CD4-positive, alpha-beta T cell treated with Interferon gamma for 1 hour (primary cell): ENCODE measurements at regions not wholly inside any gene's neighbourhood (a gene's known extent, or its start where the extent isn't known, plus 50 kb on each side); places are given as distances from the start of the nearest gene placed in this dataset.

Experiments
- DNase-seq: peaks from one replicate; pipeline ENCODE4 v3.0.0-alpha.2; 2020

DNA sequence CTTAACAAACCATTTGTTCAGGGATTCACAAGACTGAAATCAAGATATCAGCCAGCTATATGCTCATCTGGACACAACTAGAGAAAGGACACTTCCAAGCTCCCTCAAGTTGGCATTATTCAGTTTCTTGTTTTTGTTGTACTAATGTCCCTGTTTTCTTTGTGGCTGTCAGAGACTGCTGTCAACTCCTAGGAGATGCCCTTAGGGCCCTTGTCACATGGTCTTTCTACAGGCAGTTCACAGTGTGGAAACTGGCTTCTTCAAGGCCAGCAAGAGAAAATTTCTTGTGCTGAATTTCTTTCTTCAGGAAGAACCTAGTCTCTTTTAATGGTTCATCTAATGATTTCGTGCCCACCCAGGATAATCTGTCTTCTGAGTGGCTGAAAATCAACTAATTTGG, 677.2 kb upstream of the MAN1A1 start:
- no peak for DNase-seq

DNA sequence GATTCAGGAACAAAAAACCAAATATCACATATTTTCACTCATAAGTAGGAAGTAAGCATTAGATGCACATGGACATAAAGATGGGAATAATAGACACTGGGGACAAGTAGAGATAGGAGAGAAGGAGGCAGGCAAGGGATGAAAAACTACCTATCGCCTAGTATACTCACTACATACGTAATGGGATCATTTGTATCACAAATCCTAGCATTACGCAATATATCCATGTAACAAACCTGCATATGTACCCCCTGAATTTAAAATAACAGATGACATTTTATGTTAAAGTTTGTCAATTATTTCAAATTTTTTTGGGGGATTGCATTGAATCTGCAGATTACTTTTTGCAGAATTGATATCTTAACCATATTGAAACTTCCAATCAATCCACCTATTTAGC, 660.5 kb upstream of the MAN1A1 start:
- DNase-seq: no peak

DNA sequence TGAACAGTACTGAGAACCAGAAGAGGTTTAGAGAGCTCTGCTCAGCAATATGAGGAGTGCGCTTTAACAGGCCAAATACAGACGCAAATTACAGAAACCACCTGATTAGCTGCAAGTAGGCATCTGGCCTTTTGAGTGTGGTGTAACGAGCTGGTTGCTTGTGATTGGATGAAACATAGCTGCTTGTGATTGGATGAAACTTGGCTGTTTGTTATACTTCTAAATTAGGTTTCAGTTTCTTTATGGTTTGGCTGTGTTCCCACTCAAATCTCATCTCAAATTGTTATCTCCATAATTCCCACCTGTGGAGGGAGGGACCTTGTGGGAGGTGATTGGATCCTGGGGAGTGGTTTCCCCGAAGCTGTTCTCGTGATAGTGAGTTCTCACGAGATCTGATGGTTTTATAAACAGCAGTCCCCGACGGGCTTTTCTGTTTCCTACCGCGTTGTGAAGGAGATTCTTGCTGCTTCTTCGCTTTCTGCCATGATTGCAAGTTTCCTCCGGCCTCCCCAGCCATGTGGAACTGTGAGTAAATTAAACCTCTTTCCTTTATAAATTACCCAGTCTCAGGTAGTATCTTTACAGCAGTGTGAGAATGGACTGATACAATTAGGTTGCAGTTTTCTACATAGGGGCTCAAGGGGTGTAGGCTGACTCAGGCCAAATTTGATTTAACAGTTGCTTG, 655.9 kb upstream of the MAN1A1 start:
- DNase-seq: no peak

DNA sequence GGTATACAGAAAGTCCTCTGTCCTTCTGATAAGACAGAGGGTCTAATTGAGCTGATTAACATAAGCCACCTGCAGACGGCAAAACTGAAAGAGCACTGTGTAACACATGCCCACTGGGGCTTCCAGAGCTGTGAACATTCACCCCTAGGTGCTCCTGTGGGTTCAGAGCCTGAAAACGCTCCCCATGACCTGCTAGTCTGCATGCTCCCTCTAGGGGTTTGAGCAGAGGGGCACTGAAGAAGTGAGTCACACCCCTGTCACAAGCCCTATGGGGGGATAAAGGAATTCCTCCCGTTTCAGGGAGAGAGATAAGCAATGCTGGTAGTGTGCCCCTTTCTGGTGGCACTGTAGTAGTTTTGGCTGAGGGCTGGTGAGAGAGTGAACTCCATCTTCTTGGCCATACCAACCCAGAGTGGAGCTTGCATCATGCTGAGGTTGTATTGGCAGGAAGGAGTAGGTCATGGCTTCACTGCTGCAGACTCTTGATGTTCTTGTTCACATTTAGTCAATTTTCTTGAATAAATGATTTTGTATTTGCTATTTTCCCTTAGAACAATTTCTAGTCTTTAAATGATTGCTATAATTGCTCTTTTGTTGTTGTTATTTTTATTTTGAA, 637.5 kb upstream of the MAN1A1 start:
- no peak for DNase-seq

DNA sequence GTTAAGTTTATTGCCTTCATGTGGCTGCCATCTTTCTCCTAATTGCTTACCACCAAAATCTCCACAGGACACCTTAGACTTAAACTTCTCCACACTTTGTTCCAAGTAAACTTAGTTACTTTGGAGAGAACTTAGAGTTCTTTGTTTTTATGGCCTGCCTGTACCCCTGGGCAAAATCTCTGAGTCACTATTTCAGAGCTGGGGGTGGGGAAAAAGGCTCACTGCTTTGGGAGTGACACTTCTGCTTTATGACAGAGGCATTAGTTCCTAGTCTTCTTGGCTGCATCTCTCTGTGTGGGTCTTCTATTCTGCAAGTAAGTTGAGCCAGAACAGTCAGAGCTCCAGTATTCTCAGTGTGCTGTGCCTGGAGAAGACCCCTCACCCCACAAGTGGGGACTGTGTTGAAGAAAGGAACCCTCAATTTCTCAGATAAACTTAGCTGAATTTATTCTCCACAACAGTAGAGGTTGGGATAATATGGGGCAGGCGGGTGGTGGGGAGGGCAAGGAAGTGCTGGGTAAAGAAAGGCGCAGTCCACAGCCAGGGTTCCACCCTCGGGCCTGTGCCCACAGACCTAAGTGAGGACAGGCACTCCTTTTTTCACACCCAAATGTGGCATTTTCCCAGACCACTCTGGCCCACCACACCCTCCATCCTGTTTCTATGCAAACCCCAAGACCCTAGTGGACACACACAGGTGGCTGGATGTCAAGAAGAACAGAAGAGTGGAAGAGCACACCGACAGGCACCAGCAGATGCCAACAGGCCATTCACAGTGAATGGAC, 636.6 kb upstream of the MAN1A1 start:
- no peak for DNase-seq

DNA sequence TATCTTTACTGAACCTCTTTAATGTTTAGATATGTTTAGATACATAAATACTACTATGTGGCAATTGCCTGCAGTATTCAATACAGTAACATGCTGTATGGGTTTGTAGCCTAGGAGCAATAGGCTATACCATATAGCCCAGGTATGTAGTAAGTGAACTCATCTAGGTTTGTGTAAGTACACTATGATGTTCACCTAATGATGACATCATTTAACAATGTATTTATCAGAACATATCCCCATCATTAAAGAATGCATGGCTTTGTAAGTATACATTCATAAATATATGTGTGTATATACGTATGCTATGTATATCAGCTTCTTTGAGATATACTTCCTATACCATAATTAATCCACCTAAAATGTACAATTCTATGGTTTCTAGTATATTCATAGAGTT, 631.2 kb upstream of the MAN1A1 start:
- DNase-seq: no peak

DNA sequence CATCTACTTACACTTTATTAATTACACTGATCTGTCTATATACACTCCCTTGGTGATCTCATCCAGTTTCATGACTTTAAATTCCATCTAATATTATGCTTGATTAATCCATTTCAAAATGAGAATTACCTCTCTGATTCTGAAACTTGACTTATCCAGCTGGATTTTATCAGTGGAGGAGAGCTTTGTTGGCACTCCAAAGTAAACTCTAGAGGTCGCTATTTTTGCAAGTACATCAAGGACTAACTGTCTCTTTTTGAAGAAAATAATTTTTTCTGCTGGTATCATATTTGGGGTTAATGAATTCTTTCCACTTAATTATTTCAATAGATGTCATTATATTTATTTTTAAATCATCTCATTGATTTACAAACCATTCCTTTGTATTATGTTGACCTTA, 630.3 kb upstream of the MAN1A1 start:
- DNase-seq: no peak

DNA sequence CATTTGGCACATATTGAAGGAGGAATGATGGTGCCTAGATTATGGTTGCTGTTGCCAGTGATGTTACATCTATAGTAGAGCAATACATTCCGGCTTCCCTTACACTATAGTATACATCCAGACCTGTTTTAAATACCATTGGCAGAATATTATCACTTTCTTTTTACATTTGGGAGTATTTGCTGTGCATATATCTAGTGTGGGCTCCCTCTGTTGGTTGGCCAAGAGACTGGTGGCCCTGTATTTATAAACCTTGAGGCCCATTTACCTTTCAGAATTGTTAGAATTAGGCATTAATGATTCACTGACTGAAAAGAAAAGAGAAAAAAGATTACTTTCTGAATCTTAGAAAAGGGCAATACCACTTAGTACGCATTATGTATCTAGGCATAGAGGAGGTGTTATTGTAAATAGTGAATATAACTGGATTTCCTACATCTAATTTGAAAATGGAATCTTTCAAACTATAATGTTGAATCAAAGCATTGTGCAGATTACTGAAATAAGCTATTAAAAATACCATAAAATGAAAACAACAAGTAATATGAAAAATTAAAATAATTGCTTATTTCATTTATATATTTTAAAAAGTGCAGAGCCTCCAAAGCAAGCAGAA, 628.8 kb upstream of the MAN1A1 start:
- DNase-seq: no peak

DNA sequence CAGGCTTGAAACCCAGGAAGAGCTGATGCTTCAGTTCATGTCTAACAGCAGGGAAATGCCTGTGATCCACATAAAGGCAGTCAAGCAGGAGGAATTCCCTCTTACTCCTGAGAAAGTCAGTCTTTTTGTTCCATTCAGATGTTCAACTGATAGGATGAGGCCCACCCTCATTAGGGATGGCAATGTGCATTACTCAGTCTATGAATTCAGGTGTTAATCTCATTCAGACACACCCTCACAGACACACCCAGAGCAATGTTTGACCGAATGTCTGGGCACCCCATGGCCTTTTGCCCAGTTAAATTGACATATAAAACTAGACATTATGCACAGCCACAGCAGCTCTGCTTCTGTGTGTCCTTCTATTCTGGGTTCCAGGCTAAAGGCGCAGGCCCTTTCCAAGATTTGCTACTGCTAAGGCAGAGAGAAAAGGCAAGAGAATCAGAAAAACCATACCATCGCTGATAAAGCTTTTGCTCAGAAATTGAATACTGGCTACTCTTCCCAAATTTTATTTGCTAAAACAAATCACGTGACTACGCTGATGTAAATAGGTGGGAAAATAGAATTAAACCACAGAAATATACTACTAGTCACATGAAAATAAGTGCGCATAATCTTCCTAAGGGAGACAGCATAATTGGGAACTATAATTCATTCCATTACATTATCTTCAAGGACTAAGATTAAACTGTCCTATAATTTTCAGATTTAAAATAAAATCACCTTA, 625.0 kb upstream of the MAN1A1 start:
- no peak for DNase-seq

DNA sequence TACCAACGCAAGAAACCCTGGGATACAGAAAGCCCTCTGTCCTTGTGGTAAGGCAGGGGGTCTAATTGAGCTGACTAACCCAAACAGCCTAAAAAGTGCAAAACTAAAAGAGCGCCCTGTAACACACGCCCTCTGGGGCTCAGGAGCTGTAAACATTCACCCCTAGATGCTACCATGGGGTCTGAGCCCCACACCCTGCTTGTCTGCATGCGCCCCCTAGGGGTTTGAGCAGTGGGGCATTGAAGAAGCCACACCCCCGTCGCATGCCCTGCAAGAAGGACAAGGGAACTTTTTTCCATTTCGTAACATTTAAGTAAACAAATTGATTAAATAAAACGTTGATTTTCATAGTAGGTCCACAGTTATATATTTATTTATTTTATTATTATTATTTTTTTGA, 616.9 kb upstream of the MAN1A1 start:
- DNase-seq: no peak

DNA sequence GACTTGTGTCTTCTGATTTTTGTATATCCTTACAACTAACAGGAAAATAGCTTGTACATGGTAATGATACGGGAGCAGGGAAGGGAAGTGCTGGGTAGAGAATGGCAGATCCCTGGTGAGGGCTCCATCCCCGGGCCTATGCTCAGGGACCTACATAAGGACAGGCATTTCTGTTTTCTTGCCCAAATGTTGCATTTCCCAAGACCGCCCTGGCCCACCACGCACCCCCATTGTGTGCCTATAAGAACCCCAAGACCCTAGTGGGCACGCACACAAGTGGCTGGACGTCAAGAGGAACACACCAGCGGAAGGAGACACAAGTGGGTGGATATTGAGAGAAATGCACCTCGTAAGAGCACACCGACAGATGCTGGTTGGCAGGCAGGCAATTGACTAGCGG, 616.3 kb upstream of the MAN1A1 start:
- no peak for DNase-seq

DNA sequence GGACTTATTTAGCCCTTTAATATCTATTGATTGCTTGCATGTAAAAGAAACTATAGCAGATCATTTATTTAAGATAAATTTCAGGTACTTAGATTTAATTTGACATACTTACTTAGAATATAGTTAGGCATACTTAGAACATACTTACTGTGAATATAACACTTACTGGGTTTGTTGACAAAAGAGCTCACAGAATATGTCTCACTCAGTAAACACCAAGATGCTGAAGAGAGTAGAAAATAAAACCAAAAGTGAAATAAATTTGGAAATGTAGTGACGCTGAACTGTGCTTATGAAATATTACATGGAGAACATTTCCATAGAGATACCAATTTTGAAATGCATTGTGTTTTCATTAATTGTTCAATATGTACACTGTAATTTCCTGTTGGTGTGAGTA, 615.4 kb upstream of the MAN1A1 start:
- no peak for DNase-seq

DNA sequence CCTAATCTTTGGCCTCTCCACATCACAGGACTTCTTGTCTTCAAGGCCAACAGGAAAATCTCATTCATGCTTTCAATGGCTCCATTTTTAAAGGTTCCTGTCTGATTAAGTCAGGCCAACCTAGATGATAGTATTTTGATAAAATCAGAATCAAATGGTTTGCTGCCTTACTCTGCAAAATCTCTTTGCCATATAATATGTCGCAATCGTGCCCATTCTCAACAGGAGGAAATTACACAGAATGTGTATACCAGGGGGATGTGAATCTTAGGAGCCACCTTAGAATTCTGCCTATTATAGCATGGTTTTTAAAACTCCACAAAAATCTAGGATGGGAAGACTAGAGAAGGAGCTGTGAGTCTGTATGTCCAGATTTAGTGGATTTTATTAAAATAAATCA, 612.9 kb upstream of the MAN1A1 start:
- no peak for DNase-seq

DNA sequence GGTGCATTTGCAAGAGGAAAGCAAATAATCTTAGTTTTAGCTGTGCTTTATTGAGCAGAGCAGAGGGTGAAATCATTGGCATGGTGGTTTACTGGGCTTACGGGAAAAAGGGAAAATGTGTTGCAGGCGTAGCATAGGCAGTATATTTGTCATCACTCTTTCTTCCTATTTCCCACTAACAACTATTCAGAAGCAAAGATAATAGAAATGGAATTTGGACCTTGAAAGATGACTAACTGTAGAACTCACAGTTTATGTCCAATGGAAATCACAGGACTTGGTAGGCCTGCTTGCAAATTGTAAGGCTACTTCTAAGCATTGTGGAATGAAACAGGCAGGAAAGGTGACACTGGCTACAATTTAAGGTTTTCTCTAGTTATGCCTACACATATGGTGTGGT, 611.9 kb upstream of the MAN1A1 start:
- DNase-seq: no peak

DNA sequence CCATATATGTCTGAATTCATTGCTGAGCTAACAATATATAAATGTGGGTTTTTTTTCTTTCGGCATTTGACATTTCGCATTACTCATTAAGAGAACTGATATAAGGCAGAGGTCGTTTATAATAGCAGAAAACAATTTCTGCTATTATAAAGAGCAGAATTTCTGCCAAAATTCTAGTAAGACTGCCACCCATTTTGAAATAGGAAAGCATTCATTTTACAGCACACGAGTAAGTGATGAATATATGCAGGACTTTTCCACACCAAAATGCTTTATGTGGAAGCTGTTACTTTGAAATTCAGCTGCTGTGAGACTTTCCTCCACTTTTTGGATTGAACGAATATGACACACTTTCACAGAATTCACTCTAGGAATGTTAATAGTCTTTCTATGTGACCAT, 610.9 kb upstream of the MAN1A1 start:
- DNase-seq: no peak

DNA sequence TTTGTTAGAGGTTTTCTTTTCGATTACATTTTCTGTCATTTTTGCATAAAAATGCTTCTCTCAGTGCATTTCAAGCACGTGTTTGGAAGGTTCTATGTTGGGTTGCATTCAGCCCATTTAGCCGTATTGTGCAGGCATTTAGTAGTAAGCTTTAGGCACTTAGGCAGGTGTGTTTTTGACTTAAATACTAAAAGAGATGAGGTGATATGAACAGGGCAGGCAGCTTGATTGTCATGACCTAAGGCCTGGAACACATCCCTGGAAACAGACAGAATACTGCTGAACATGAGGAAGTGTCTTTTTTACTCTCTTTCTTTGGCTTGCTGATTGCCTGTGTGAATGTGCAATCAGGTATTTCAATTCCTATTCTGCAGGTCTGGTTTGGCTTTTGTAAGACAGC, 610.5 kb upstream of the MAN1A1 start:
- DNase-seq: no peak

DNA sequence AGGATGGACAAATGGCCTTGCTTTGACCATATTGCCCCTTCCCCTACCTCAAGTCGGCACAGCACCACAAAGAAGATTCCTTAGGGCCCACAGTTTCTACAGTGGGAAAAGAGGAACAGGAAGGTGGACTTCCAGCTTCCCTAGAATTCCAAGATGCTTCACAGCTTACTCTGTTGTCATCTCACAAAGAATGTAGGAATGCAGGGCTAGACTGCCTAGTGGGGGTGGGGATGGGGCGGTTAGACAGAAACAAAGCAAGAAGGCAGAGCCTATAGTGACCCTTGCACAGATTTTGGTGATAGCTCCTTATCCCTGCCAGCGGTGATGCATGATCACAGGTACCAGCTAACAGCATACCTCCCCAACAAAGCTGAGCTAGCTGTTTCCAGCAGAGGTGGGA, 607.6 kb upstream of the MAN1A1 start:
- DNase-seq: no peak

DNA sequence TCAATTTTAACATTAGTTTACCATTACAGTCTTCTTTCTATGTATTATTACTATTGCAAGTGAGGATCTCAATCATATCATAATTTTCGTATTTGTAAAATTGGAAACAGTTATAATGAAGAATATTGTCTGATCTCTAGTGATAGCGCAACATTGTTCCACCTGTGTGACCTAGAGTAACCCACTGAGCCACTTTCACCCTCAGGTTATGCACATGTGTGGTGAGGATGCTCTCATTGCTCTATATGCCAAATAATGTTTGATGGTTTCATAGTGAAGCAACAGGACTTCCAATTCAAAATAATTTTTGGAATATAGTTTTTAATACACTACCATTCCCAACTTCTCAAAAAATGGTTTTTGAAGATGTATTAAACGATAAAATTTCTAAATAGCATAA, 603.1 kb upstream of the MAN1A1 start:
- DNase-seq: no peak

DNA sequence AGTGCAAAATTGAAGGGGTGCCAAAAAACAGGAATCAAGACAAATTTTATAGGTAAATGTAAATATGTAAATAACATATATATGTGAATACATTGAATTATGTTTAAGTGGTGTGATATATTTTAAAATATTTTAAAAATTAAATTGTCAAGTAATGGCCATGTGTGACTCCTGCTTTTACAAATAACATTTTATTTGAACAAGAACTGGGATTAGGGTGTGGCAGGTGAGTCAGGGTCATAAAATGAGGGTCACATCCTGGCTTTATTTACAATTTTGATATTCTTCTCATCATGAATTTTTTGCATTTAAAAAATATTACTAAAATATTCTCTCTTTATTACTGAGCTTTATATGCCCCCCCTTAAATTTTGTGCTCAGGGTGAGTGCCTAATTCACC, 601.1 kb upstream of the MAN1A1 start:
- DNase-seq: no peak

DNA sequence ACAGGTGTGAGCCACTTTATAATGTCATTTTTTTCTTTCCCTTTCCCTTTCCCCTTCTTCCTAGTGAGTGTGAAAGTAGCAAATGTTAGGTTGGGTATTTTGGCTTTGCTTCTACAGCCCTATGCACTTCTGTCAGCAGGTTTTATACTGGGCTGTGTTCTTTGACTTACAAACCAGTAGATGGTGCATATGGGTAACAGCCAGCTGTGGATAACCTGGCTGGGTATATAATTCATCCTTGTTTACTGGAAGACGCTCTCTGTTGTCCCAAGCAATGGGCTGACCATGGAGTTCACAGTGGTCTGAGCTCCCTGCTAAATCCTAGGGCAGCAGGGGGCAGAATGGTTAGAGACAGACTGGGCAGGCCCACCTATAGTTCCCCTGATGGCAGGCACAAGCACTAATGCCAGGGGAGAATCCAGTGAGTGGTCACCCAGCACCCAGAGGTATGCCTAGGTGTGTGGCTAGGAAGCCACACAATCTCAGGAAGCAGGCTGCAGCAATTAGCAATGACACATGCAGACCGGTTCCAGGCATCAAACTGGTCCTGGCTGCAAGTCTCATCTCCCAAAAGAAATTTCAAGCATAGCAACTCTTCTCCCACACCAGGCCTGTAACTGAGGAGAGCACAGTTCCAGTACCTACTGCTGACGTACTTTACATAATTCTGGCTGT, 592.7 kb upstream of the MAN1A1 start:
- no peak for DNase-seq

DNA sequence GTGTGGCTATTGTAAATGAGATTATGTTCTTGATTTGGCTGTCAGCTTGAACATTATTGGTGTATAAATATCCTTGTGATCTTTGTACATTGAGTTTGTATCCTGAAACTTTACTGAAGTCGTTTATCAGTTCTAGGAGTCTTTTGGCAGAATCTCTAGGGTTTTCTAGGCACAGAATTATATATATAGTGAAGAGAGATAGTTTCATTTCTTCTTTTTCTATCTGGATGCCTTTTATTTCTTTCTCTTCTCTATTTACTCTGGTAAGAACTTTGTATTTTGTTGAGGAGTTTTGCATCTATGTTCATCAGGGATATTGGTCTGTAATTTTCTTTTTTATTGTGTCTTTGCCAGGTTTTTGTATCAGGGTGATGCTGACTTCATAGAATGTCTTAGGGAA, 589.2 kb upstream of the MAN1A1 start:
- DNase-seq: no peak

DNA sequence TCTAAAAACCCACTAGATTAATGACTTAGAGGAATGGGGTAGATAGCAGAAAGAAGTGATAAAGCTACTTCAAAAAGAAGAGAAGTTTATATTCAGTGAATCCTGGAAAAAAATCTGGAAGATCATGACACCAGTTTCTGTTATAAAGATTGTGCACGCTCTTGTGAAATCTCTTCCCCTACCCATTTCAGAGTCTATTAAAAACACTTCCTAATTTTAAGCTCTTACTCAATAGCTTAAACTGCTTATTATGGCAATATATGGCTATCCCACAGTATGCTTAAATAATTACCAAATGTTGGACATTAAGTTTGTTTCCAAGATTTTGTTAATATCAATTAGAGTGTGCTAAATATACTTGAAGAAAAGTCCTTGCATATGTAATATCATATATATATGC, 585.3 kb upstream of the MAN1A1 start:
- DNase-seq: no peak

DNA sequence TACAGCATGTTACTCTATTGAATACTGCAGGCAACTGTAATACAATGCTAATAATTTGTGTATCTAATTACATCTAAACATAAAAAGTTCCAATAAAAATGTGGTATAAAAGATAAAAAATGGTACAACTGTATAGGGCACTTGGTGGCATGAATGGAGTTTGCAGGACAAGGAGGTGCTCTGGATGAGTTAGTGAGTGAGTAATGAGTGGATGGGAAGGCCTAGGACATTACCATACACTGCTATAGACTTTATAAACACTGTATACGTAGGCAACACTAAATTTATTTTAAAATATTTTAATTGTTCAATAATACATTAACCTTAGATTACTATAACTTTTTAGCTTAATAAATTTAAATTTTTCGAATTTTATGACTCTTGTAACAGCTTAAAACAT, 579.6 kb upstream of the MAN1A1 start:
- no peak for DNase-seq
